ENCODE measurements at regions not wholly inside any gene's neighbourhood (a gene's known extent, or its start where the extent isn't known, plus 50 kb on each side); places are given as distances from the start of the nearest gene placed in this dataset.
"Not testable (repeated sequence)": the region's sequence is repeated elsewhere in the genome, so short reads cannot be mapped to it uniquely, and the experiment has no call there.

- not testable (repeated sequence) for TF ChIP-seq CTCF (conservative IDR thresholded peaks at IDR 0.05 in 1 of 2, IDR thresholded peaks at IDR 0.05 in 1 of 2; ENCODE audit: low read depth in 1 of 2, low read length in 2 of 2); EZH2 (IDR thresholded peaks at IDR 0.05; ENCODE audit: low read length, missing control alignments)
Measured at GRCh38 chr5:150960323-150960722, 55.5 kb upstream of the ZNF300 start.
